KMS-11 (cell line): ENCODE measurements at regions not wholly inside any gene's neighbourhood (a gene's known extent, or its start where the extent isn't known, plus 50 kb on each side); places are given as distances from the start of the nearest gene placed in this dataset.

Experiments
- H2AFZ ChIP-seq: fragments of 200-600 bp; sonication (generic); 2 replicates; pipeline ENCODE4 v1.6.1; 2016; ENCODE audit warnings: antibody characterized with exemption, mixed run types, low read depth
- H3K27ac ChIP-seq: fragments of 200-600 bp; sonication (generic); 2 replicates; pipeline ENCODE4 v1.6.1; 2016; ENCODE audit warnings: mild to moderate bottlenecking, mixed run types
- H3K27me3 ChIP-seq: fragments of 200-600 bp; sonication (generic); 2 replicates; pipeline ENCODE4 v1.6.1; 2017; ENCODE audit warnings: mild to moderate bottlenecking, low read depth, mixed run types, moderate library complexity; ENCODE audit not compliant: insufficient read depth
- H3K36me3 ChIP-seq: fragments of 200-600 bp; sonication (generic); 2 replicates; pipeline ENCODE4 v1.6.1; 2017; ENCODE audit warnings: mild to moderate bottlenecking, mixed run types; ENCODE audit not compliant: insufficient read depth
- H3K4me1 ChIP-seq: fragments of 200-600 bp; sonication (generic); 2 replicates; pipeline ENCODE4 v1.6.1; 2016; ENCODE audit warnings: mild to moderate bottlenecking, low read depth, mixed run types; ENCODE audit not compliant: poor library complexity, severe bottlenecking
- H3K4me2 ChIP-seq: fragments of 200-600 bp; sonication (generic); 2 replicates; pipeline ENCODE4 v1.7.0; 2016; ENCODE audit warnings: mild to moderate bottlenecking, mixed run types
- H3K4me3 ChIP-seq: fragments of 200-600 bp; sonication (generic); IDR thresholded peaks from 2 replicates; pipeline ENCODE4 v1.6.1; 2017; ENCODE audit warnings: low read depth, low read length, mixed read lengths; ENCODE audit not compliant: insufficient read depth
- H3K79me2 ChIP-seq: fragments of 200-600 bp; sonication (generic); 2 replicates; pipeline ENCODE4 v1.6.1; 2016; ENCODE audit warnings: low read depth, mixed run types; ENCODE audit not compliant: insufficient read depth
- H3K9ac ChIP-seq: fragments of 200-600 bp; sonication (generic); 2 replicates; pipeline ENCODE4 v1.6.1; 2016; ENCODE audit warnings: mild to moderate bottlenecking, mixed run types
- H4K20me1 ChIP-seq: fragments of 200-600 bp; sonication (generic); 2 replicates; pipeline ENCODE4 v1.6.1; 2016; ENCODE audit warnings: mild to moderate bottlenecking, mixed run types; ENCODE audit not compliant: insufficient read depth
- TF ChIP-seq, protein P1 (sequence below): fragments of 200-600 bp; sonication (generic); conservative IDR thresholded peaks from 2 replicates; pipeline ENCODE4 v1.6.1; 2017; ENCODE audit warnings: low read depth, mild to moderate bottlenecking, antibody characterized with exemption, low read length, moderate library complexity, mixed read lengths

GRCh38 chr6:156027248-156027626 is 571.6 kb upstream of the NOX3 start:
- Histone ChIP-seq H3K27me3 (no peaks in the 10 kb centered on the region), H4K20me1 (no peaks in the 10 kb centered on the region), H3K79me2 (no peaks in the 10 kb centered on the region), H3K4me2 (no peak overlapping the region), H3K4me1 (no peaks in the 10 kb centered on the region), H3K4me3 (no peak overlapping the region), H2AFZ (no peak overlapping the region), H3K36me3 (no peaks in the 10 kb centered on the region), H3K27ac (no peak overlapping the region), H3K9ac (no peak overlapping the region)
- TF ChIP-seq, protein P1, sequence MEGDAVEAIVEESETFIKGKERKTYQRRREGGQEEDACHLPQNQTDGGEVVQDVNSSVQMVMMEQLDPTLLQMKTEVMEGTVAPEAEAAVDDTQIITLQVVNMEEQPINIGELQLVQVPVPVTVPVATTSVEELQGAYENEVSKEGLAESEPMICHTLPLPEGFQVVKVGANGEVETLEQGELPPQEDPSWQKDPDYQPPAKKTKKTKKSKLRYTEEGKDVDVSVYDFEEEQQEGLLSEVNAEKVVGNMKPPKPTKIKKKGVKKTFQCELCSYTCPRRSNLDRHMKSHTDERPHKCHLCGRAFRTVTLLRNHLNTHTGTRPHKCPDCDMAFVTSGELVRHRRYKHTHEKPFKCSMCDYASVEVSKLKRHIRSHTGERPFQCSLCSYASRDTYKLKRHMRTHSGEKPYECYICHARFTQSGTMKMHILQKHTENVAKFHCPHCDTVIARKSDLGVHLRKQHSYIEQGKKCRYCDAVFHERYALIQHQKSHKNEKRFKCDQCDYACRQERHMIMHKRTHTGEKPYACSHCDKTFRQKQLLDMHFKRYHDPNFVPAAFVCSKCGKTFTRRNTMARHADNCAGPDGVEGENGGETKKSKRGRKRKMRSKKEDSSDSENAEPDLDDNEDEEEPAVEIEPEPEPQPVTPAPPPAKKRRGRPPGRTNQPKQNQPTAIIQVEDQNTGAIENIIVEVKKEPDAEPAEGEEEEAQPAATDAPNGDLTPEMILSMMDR, result no peak

DNA sequence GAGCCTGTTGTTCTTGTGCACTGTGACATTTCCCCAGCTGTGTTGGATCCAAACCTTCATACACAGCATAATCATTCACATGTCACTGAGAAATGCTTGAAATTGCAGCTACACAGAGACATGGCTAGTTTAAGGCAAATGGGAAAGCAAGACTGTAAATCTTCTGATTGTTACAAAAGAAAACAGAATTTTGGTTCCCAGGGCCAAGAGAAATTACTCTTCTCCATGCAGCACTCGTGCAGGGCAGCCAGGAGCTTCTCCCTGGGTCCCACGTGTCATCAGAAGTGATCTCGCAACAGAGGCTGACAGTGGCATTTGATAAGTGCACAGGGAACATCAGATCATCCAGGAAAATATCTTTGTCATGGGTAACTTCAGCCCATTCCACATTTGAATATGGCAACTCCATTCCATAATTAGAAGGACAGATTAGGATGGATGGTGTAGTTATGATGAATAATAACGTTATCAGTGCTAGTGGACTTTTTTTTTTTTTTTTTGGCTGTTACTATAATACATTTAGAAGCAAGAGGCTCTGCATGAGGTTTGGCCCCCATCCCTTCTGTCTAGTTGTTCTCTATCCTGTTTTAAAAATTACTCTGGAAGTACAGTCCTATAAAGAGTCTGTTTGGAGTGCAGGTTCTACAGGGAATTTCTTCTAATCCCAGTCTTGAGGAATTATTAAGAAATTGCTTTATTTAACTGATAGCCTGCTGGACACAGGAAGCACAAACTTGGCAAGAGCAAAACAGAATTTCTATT is 571.0 kb upstream of the NOX3 start:
- Histone ChIP-seq H2AFZ (no peak overlapping the region), H3K4me2 (no peak overlapping the region), H3K4me3 (no peak overlapping the region), H3K36me3 (no peaks in the 10 kb centered on the region), H3K27ac (no peak overlapping the region), H3K4me1 (no peaks in the 10 kb centered on the region), H3K79me2 (no peaks in the 10 kb centered on the region), H3K27me3 (no peaks in the 10 kb centered on the region), H3K9ac (no peak overlapping the region), H4K20me1 (no peaks in the 10 kb centered on the region)
- TF ChIP-seq, protein P1, result no peak

DNA sequence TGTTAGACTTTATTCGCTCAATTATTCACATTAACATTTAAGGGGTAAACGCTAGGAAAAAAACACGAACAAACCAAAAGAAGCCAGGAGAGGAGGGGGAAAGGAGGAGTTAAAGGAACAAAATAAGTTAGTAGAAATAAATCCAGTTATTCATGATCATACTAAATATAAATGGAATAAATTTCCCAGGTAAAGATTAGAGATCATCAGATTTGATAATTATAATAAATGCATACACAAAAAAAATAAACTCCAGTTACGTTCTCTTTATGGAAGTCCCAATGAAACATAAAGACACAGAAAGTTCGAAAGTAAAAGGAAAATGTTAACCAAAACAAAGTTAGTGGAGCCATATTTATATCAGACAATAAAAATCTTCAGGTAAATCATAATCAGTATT is 568.7 kb upstream of the NOX3 start:
- TF ChIP-seq, protein P1, result no peak
- Histone ChIP-seq H3K4me1 (no peaks in the 10 kb centered on the region), H3K79me2 (no peaks in the 10 kb centered on the region), H3K27me3 (no peaks in the 10 kb centered on the region), H3K4me3 (no peak overlapping the region), H2AFZ (no peak overlapping the region), H3K4me2 (no peak overlapping the region), H4K20me1 (no peaks in the 10 kb centered on the region), H3K36me3 (no peaks in the 10 kb centered on the region), H3K9ac (no peak overlapping the region), H3K27ac (no peak overlapping the region)

GRCh38 chr6:156021746-156022396 is 566.2 kb upstream of the NOX3 start:
- TF ChIP-seq, protein P1, result no peak
- H4K20me1 ChIP-seq, result no peaks in the 10 kb centered on the region
- H3K9ac ChIP-seq, result no peak overlapping the region
- H3K36me3 ChIP-seq, result no peaks in the 10 kb centered on the region
- H3K79me2 ChIP-seq, result no peaks in the 10 kb centered on the region
- no peak overlapping the region for H3K4me3 ChIP-seq
- no peak overlapping the region for H3K27ac ChIP-seq
- no peak overlapping the region for H3K4me2 ChIP-seq
- H3K4me1 ChIP-seq, result no peaks in the 10 kb centered on the region
- H2AFZ ChIP-seq, result no peak overlapping the region
- H3K27me3 ChIP-seq, result no peaks in the 10 kb centered on the region
